ENCODE measurements at regions not wholly inside any gene's neighbourhood (a gene's known extent, or its start where the extent isn't known, plus 50 kb on each side); places are given as distances from the start of the nearest gene placed in this dataset.

DNA sequence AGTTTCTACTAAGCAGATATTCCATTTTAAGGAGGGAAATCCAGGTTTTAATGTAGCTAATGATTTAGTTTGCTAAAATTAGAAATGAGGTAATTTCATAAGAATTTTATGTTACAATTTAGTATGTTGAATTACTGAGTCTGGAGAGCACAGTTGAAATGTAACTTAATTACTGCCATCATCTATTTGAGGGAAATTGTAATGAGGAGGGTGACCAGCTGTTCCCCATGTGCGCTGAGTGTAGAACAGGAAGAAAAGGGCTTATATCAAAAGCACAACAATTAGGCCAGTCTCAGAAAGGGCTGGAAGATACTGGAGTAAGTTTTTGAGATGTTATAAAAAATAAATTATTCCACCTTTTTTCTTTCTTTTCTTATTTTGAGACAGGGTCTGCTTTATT, 735.1 kb upstream of the GOT2 start:
- TF ChIP-seq, protein P1, sequence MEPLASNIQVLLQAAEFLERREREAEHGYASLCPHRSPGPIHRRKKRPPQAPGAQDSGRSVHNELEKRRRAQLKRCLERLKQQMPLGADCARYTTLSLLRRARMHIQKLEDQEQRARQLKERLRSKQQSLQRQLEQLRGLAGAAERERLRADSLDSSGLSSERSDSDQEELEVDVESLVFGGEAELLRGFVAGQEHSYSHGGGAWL (CRISPR knock-in tag; IDR thresholded peaks at IDR 0.05) = no peak
- TF ChIP-seq, protein P2, sequence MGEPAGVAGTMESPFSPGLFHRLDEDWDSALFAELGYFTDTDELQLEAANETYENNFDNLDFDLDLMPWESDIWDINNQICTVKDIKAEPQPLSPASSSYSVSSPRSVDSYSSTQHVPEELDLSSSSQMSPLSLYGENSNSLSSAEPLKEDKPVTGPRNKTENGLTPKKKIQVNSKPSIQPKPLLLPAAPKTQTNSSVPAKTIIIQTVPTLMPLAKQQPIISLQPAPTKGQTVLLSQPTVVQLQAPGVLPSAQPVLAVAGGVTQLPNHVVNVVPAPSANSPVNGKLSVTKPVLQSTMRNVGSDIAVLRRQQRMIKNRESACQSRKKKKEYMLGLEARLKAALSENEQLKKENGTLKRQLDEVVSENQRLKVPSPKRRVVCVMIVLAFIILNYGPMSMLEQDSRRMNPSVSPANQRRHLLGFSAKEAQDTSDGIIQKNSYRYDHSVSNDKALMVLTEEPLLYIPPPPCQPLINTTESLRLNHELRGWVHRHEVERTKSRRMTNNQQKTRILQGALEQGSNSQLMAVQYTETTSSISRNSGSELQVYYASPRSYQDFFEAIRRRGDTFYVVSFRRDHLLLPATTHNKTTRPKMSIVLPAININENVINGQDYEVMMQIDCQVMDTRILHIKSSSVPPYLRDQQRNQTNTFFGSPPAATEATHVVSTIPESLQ (CRISPR knock-in tag; conservative IDR thresholded peaks at IDR 0.05) = no peak
- TF ChIP-seq NFE2L2 (IDR thresholded peaks at IDR 0.05; ENCODE audit: low read length) = no peak
- no peak for TF ChIP-seq KDM5B (CRISPR knock-in tag; IDR thresholded peaks at IDR 0.05; ENCODE audit: borderline replicate concordance)
- TF ChIP-seq TMF1 (CRISPR knock-in tag; IDR thresholded peaks at IDR 0.05; ENCODE audit: low read depth) = no peak
- TF ChIP-seq, protein P3, sequence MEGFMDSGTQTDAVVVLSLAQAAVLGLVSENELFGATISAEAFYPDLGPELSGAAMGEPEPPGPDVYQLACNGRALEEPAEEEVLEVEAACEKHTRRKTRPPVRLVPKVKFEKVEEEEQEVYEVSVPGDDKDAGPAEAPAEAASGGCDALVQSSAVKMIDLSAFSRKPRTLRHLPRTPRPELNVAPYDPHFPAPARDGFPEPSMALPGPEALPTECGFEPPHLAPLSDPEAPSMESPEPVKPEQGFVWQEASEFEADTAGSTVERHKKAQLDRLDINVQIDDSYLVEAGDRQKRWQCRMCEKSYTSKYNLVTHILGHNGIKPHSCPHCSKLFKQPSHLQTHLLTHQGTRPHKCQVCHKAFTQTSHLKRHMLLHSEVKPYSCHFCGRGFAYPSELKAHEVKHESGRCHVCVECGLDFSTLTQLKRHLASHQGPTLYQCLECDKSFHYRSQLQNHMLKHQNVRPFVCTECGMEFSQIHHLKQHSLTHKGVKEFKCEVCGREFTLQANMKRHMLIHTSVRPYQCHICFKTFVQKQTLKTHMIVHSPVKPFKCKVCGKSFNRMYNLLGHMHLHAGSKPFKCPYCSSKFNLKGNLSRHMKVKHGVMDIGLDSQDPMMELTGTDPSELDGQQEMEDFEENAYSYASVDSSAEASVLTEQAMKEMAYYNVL (CRISPR knock-in tag; IDR thresholded peaks at IDR 0.05; ENCODE audit: borderline replicate concordance) = no peak
- FAIRE-seq (no peak), ATAC-seq (no peak), DNase-seq (ENCODE audit: low spot score) (no peak)
- BruUV-seq (replicated peaks) = no TSS peak
- Histone ChIP-seq H3K9ac (ENCODE audit: insufficient read depth, low read depth, low read length) (no peak overlapping the region), H3K4me1 (ENCODE audit: insufficient read depth, low read length) (no peaks in the 10 kb centered on the region), H3K4me3 (replicated peaks in 1 of 3; ENCODE audit: insufficient read depth in 1 of 3, low read depth in 2 of 3, low read length in 3 of 3) (no peak overlapping the region), H3K9me3 (ENCODE audit: low read length) (no peaks in the 10 kb centered on the region), H2AFZ (ENCODE audit: low read length) (no peak overlapping the region), H3K79me2 (ENCODE audit: insufficient read depth, low read length) (no peaks in the 10 kb centered on the region), H4K20me1 (ENCODE audit: insufficient read depth, low read length) (no peaks in the 10 kb centered on the region), H3K36me3 (replicated peaks in 1 of 2; ENCODE audit: control insufficient read depth in 1 of 2, insufficient read depth in 2 of 2, low read length in 2 of 2) (no peaks in the 10 kb centered on the region), H3K27me3 (ENCODE audit: control insufficient read depth in 1 of 2, insufficient read depth in 2 of 2, low read length in 2 of 2) (no peaks in the 10 kb centered on the region), H3K27ac (ENCODE audit: extremely low read length, insufficient read depth, low read length) (no peak overlapping the region), H3K4me2 (ENCODE audit: low read depth, low read length) (no peak overlapping the region)
- WGBS (ENCODE audit: low lambda C conversion rate) = 6% methylated on average over 1 of the region's 1 CpG
- in situ Hi-C loops (cut with HindIII; ENCODE audit: extremely low pct_ligation_motif_present, low pct_unique_long_range_greater_than_20kb) (no loop called here), intact Hi-C loops (cut with micrococcal nuclease; ENCODE audit: unreplicated experiment) (no loop called here)
- CTCF ChIA-PET (ENCODE audit: low intra/inter-chr PET ratio, low total read pairs) = no interaction called here
- POLR2A ChIA-PET = no interaction called here

Measured in HepG2 (cell line).